HEK293 (cell line): ENCODE measurements at regions not wholly inside any gene's neighbourhood (a gene's known extent, or its start where the extent isn't known, plus 50 kb on each side); places are given as distances from the start of the nearest gene placed in this dataset.

Experiments
- CTCF ChIA-PET: fragments of 350-600 bp; formaldehyde crosslinking; extraction: SDS; loops from one replicate; lab custom pipeline; 2021; ENCODE audit warnings: antibody characterized with exemption; lab: Yijun Ruan, JAX
- POLR2A ChIA-PET: fragments of 300-600 bp; formaldehyde crosslinking; extraction: SDS; loops from one replicate; lab custom pipeline; 2020; ENCODE audit warnings: antibody characterized with exemption, inconsistent platforms; lab: Yijun Ruan, JAX
- H3K27ac ChIP-seq: fragments of 200-500 bp; sonication (Bioruptor generic); 2 replicates; pipeline ENCODE4 v1.5.1; 2014; ENCODE audit warnings: low read depth, low read length, control low read depth, inconsistent platforms; ENCODE audit errors: extremely low read depth
- H3K36me3 ChIP-seq, 2 experiments: fragments of 200-500 bp in 1 of 2; sonication (Bioruptor generic) in 1 of 2; 1 replicate in 1 of 2; 2 replicates in 1 of 2; pipeline ENCODE4 v1.5.1; 2014 to 2017; ENCODE audit warnings: inconsistent platforms in 2 of 2, low read length in 2 of 2; ENCODE audit not compliant: control insufficient read depth in 2 of 2, insufficient read depth in 1 of 2
- H3K4me1 ChIP-seq: fragments of 200-500 bp; sonication (Bioruptor generic); 2 replicates; pipeline ENCODE4 v1.5.1; 2014; ENCODE audit warnings: mild to moderate bottlenecking, low read length, inconsistent platforms; ENCODE audit not compliant: control insufficient read depth, insufficient read depth
- H3K4me3 ChIP-seq: 2 replicates; pipeline ENCODE4 v1.5.1; 2011; ENCODE audit warnings: low read depth, mild to moderate bottlenecking, control low read depth, low read length, moderate library complexity
- H3K9me3 ChIP-seq: fragments of 200-500 bp; sonication (Bioruptor generic); 2 replicates; pipeline ENCODE4 v1.5.1; 2014; ENCODE audit warnings: low read depth, low read length, inconsistent platforms; ENCODE audit not compliant: control insufficient read depth, insufficient read depth
- EGR2 ChIP-seq: fragments of 450-650 bp; formaldehyde crosslinking; IDR thresholded peaks from 2 replicates; pipeline ENCODE4 v1.5.1; 2016; ENCODE audit warnings: low read depth, missing biosample characterization, missing genetic modification characterization
- GLI2 ChIP-seq: fragments of 450-650 bp; formaldehyde crosslinking; IDR thresholded peaks from 2 replicates; pipeline ENCODE4; 2017; ENCODE audit warnings: missing biosample characterization, missing genetic modification characterization, low read depth, borderline replicate concordance
- HOXA7 ChIP-seq: sonication (generic); formaldehyde crosslinking; IDR thresholded peaks from 2 replicates; pipeline ENCODE4 v1.8.1; 2022; ENCODE audit warnings: missing genetic modification reagents, borderline replicate concordance
- KLF1 ChIP-seq: fragments of 450-650 bp; formaldehyde crosslinking; IDR thresholded peaks from 2 replicates; pipeline ENCODE4 v1.5.1; 2016; ENCODE audit warnings: missing biosample characterization, missing genetic modification characterization
- KLF16 ChIP-seq: fragments of 450-650 bp; formaldehyde crosslinking; IDR thresholded peaks from 2 replicates; pipeline ENCODE4 v1.5.1; 2017; ENCODE audit warnings: missing biosample characterization, missing genetic modification characterization
- KLF8 ChIP-seq: fragments of 450-650 bp; formaldehyde crosslinking; IDR thresholded peaks from 2 replicates; pipeline ENCODE4 v1.5.1; 2016; ENCODE audit warnings: missing biosample characterization, missing genetic modification characterization
- MEIS1 ChIP-seq: sonication (generic); formaldehyde crosslinking; IDR thresholded peaks from 2 replicates; pipeline ENCODE4 v1.8.1; 2022; ENCODE audit warnings: missing genetic modification reagents, mild to moderate bottlenecking, borderline replicate concordance
- TCF7L2 ChIP-seq: IDR thresholded peaks from 2 replicates; pipeline ENCODE4 v1.6.1; 2011; ENCODE audit warnings: low read depth, mild to moderate bottlenecking, inconsistent platforms, low read length, moderate library complexity, borderline replicate concordance
- ZBTB21 ChIP-seq: fragments of 450-650 bp; formaldehyde crosslinking; IDR thresholded peaks from 2 replicates; pipeline ENCODE4 v1.5.1; 2017; ENCODE audit warnings: missing biosample characterization, missing genetic modification characterization
- ZEB2 ChIP-seq: fragments of 450-650 bp; formaldehyde crosslinking; IDR thresholded peaks from 2 replicates; pipeline ENCODE4 v1.5.1; 2016; ENCODE audit warnings: missing biosample characterization, missing genetic modification characterization
- ZNF112 ChIP-seq: fragments of 450-650 bp; formaldehyde crosslinking; IDR thresholded peaks from 2 replicates; pipeline ENCODE4 v1.5.0; 2017; ENCODE audit warnings: missing biosample characterization, missing genetic modification characterization
- ZNF155 ChIP-seq: fragments of 450-650 bp; formaldehyde crosslinking; IDR thresholded peaks from 2 replicates; pipeline ENCODE4 v1.5.1; 2016; ENCODE audit warnings: missing biosample characterization, missing genetic modification characterization
- ZNF2 ChIP-seq: fragments of 450-650 bp; formaldehyde crosslinking; IDR thresholded peaks from 2 replicates; pipeline ENCODE4 v1.5.1; 2016; ENCODE audit warnings: missing biosample characterization, missing genetic modification characterization
- ZNF366 ChIP-seq: fragments of 450-650 bp; formaldehyde crosslinking; conservative IDR thresholded peaks from 2 replicates; pipeline ENCODE4 v1.5.1; 2016; ENCODE audit warnings: missing biosample characterization, missing genetic modification characterization
- ZNF426 ChIP-seq: fragments of 450-650 bp; formaldehyde crosslinking; IDR thresholded peaks from 2 replicates; pipeline ENCODE4 v1.5.1; 2017; ENCODE audit warnings: missing biosample characterization, missing genetic modification characterization, mild to moderate bottlenecking, inconsistent platforms, moderate library complexity
- ZNF433 ChIP-seq: fragments of 450-650 bp; formaldehyde crosslinking; IDR thresholded peaks from 2 replicates; pipeline ENCODE4 v1.5.1; 2016; ENCODE audit warnings: missing biosample characterization, missing genetic modification characterization, low read depth
- ZNF530 ChIP-seq: fragments of 450-650 bp; formaldehyde crosslinking; IDR thresholded peaks from 2 replicates; pipeline ENCODE4 v1.5.1; 2016; ENCODE audit warnings: low read depth, missing biosample characterization, missing genetic modification characterization
- ZNF544 ChIP-seq: fragments of 450-650 bp; formaldehyde crosslinking; IDR thresholded peaks from 2 replicates; pipeline ENCODE4 v1.5.0; 2017; ENCODE audit warnings: missing biosample characterization, missing genetic modification characterization
- ZNF585B ChIP-seq: fragments of 450-650 bp; formaldehyde crosslinking; IDR thresholded peaks from 2 replicates; pipeline ENCODE4 v1.5.1; 2016; ENCODE audit warnings: missing biosample characterization, missing genetic modification characterization
- ZNF621 ChIP-seq: fragments of 450-650 bp; formaldehyde crosslinking; IDR thresholded peaks from 2 replicates; pipeline ENCODE4 v1.5.1; 2017; ENCODE audit warnings: missing biosample characterization, missing genetic modification characterization
- ZNF654 ChIP-seq: fragments of 450-650 bp; formaldehyde crosslinking; IDR thresholded peaks from 2 replicates; pipeline ENCODE4 v1.5.1; 2016; ENCODE audit warnings: low read depth, missing biosample characterization, missing genetic modification characterization
- ZNF670 ChIP-seq: fragments of 450-650 bp; formaldehyde crosslinking; IDR thresholded peaks from 2 replicates; pipeline ENCODE4 v1.5.1; 2016; ENCODE audit warnings: missing biosample characterization, missing genetic modification characterization, low read depth
- ZNF776 ChIP-seq: fragments of 450-650 bp; formaldehyde crosslinking; IDR thresholded peaks from 2 replicates; pipeline ENCODE4 v1.5.0; 2017; ENCODE audit warnings: missing biosample characterization, missing genetic modification characterization, borderline replicate concordance
- ZNF843 ChIP-seq: fragments of 450-650 bp; formaldehyde crosslinking; IDR thresholded peaks from 2 replicates; pipeline ENCODE4 v1.5.1; 2016; ENCODE audit warnings: missing biosample characterization, missing genetic modification characterization
- ZSCAN4 ChIP-seq: fragments of 450-650 bp; formaldehyde crosslinking; IDR thresholded peaks from 2 replicates; pipeline ENCODE4 v1.5.1; 2017; ENCODE audit warnings: missing biosample characterization, missing genetic modification characterization
- TF ChIP-seq, protein P1 (sequence below): fragments of 450-650 bp; formaldehyde crosslinking; IDR thresholded peaks from 2 replicates; pipeline ENCODE4 v1.5.1; 2016; ENCODE audit warnings: missing biosample characterization, missing genetic modification characterization

DNA sequence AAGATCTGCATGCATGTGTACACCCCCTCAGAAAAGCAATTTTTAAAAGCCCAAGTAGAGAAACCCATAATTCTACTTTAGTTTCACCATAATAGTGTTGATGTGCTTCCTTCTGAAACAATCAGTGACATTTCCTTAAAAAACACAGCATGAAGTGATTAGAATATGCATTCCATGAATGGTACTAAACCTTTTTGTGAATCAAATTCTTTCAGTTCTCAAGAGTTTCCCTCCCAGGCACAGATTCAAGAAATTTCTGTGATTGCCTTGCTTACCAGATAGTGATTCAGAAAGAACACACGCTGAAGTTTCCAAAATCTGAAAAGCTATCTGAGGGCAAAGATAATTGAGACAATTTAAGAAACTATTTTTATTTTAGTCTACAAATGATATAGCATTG lies 136.4 kb upstream of the ADGRL2 start (continued):
- no peak for TF ChIP-seq ZNF2
- TF ChIP-seq ZNF112 (tag by site-specific recombination), result no peak
- TF ChIP-seq GLI2 (tag by site-specific recombination), result no peak
- no peak for TF ChIP-seq ZNF530 (tag by site-specific recombination)
- no peak for TF ChIP-seq ZNF585B
- no peak for TF ChIP-seq ZBTB21
- no peak for TF ChIP-seq ZNF366

- TF ChIP-seq ZNF426 (tag by site-specific recombination) (no peak), KLF16 (tag by site-specific recombination) (no peak), ZNF544 (tag by site-specific recombination) (no peak), KLF8 (tag by site-specific recombination) (no peak), GLI2 (tag by site-specific recombination) (no peak), ZNF776 (tag by site-specific recombination) (no peak), ZNF670 (tag by site-specific recombination) (no peak), EGR2 (tag by site-specific recombination) (no peak), ZNF530 (tag by site-specific recombination) (no peak), HOXA7 (CRISPR knock-in tag) (no peak), ZSCAN4 (no peak), ZNF621 (tag by site-specific recombination) (no peak), ZNF366 (no peak)
- TF ChIP-seq, protein P1, sequence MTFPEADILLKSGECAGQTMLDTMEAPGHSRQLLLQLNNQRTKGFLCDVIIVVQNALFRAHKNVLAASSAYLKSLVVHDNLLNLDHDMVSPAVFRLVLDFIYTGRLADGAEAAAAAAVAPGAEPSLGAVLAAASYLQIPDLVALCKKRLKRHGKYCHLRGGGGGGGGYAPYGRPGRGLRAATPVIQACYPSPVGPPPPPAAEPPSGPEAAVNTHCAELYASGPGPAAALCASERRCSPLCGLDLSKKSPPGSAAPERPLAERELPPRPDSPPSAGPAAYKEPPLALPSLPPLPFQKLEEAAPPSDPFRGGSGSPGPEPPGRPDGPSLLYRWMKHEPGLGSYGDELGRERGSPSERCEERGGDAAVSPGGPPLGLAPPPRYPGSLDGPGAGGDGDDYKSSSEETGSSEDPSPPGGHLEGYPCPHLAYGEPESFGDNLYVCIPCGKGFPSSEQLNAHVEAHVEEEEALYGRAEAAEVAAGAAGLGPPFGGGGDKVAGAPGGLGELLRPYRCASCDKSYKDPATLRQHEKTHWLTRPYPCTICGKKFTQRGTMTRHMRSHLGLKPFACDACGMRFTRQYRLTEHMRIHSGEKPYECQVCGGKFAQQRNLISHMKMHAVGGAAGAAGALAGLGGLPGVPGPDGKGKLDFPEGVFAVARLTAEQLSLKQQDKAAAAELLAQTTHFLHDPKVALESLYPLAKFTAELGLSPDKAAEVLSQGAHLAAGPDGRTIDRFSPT (tag by site-specific recombination), result no peak
- ChIA-PET CTCF (no interaction called here), POLR2A (no interaction called here)
- no peak overlapping the region for H3K27ac ChIP-seq
- H3K9me3 ChIP-seq, result no peaks in the 10 kb centered on the region
- H3K36me3 ChIP-seq, result no peaks in the 10 kb centered on the region
- H3K4me1 ChIP-seq, result no peaks in the 10 kb centered on the region
- H3K4me3 ChIP-seq, result no peak overlapping the region
These were observed 137.7 kb upstream of the ADGRL2 start for GRCh38 chr1:81662913-81663526.

GRCh38 chr1:81660286-81660685 lies 140.4 kb upstream of the ADGRL2 start:
- no peak overlapping the region for H3K4me3 ChIP-seq
- no peaks in the 10 kb centered on the region for H3K9me3 ChIP-seq
- H3K36me3 ChIP-seq, result no peaks in the 10 kb centered on the region
- H3K4me1 ChIP-seq, result no peaks in the 10 kb centered on the region
- ChIA-PET CTCF (no interaction called here), POLR2A (no interaction called here)
- H3K27ac ChIP-seq, result no peak overlapping the region
- no peak for TF ChIP-seq ZNF433 (tag by site-specific recombination)
- no peak for TF ChIP-seq ZNF843 (tag by site-specific recombination)
- TF ChIP-seq ZEB2, result no peak
- TF ChIP-seq TCF7L2, result no peak
- no peak for TF ChIP-seq MEIS1 (CRISPR knock-in tag)
- no peak for TF ChIP-seq KLF1 (tag by site-specific recombination)
- TF ChIP-seq ZNF654 (tag by site-specific recombination), result no peak
- TF ChIP-seq ZNF155 (tag by site-specific recombination), result no peak
